ENCODE measurements at regions not wholly inside any gene's neighbourhood (a gene's known extent, or its start where the extent isn't known, plus 50 kb on each side); places are given as distances from the start of the nearest gene placed in this dataset.

DNA sequence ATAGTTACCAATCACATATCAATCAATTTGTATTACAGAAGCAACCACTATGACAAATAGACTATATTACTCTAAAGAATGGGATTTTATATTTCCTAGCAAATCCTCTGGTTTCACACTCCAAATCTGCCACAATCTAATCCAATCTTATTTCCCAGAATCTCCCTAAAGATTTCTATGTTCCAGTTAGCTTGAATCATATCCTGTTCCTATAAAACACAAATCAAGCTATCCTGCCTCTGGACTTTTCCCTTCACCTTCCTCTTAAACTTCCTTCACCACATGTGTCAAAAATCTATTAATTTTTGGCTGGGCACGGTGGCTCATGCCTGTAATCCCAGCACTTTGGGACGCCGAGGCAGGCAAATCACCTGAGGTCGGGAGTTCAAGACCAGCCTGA, 50.0 kb downstream of the PIK3C2A start:
- no peak for DNase-seq (ENCODE audit: low read depth in 2 of 2)
- Histone ChIP-seq H3K4me3 (replicated peaks in 1 of 4; ENCODE audit: control extremely low read depth in 1 of 4, insufficient read depth in 1 of 4, low read depth in 3 of 4, low read length in 4 of 4) (no peak overlapping the region), H3K4me2 (ENCODE audit: extremely low read depth, insufficient read depth, low read length) (no peak overlapping the region), H3K4me1 (ENCODE audit: control insufficient read depth, extremely low read depth, insufficient read depth, low read length) (no peaks in the 10 kb centered on the region), H2AFZ (ENCODE audit: low read length) (no peak overlapping the region), H3K27ac (ENCODE audit: insufficient read depth, low read length) (no peak overlapping the region), H3K27me3 (ENCODE audit: control insufficient read depth, insufficient read depth, low read length) (no peaks in the 10 kb centered on the region), H3K79me2 (ENCODE audit: control insufficient read depth, insufficient read depth, low read length) (no peaks in the 10 kb centered on the region), H4K20me1 (ENCODE audit: control insufficient read depth, extremely low read depth, insufficient read depth, low read length) (peaks cover 2% of the 10 kb centered on the region), H3K9ac (ENCODE audit: insufficient read depth, low read length) (no peak overlapping the region), H3K9me3 (ENCODE audit: control insufficient read depth, insufficient read depth, low read depth, low read length) (no peaks in the 10 kb centered on the region), H3K36me3 (ENCODE audit: control insufficient read depth, insufficient read depth, low read length) (no peaks in the 10 kb centered on the region)
- TF ChIP-seq EZH2 (IDR thresholded peaks at IDR 0.05; ENCODE audit: low read length, missing control alignments), result no peak
- TF ChIP-seq, protein P1, sequence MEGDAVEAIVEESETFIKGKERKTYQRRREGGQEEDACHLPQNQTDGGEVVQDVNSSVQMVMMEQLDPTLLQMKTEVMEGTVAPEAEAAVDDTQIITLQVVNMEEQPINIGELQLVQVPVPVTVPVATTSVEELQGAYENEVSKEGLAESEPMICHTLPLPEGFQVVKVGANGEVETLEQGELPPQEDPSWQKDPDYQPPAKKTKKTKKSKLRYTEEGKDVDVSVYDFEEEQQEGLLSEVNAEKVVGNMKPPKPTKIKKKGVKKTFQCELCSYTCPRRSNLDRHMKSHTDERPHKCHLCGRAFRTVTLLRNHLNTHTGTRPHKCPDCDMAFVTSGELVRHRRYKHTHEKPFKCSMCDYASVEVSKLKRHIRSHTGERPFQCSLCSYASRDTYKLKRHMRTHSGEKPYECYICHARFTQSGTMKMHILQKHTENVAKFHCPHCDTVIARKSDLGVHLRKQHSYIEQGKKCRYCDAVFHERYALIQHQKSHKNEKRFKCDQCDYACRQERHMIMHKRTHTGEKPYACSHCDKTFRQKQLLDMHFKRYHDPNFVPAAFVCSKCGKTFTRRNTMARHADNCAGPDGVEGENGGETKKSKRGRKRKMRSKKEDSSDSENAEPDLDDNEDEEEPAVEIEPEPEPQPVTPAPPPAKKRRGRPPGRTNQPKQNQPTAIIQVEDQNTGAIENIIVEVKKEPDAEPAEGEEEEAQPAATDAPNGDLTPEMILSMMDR (conservative IDR thresholded peaks at IDR 0.05 in 1 of 2, IDR thresholded peaks at IDR 0.05 in 1 of 2; ENCODE audit: low read depth in 1 of 2, low read length in 2 of 2), result no peak

GRCh38 chr11:17156283-17156682, 51.5 kb downstream of the PIK3C2A start:
- no peaks in the 10 kb centered on the region for H3K79me2 ChIP-seq (ENCODE audit: control insufficient read depth, insufficient read depth, low read length)

GRCh38 chr11:17154409-17155159, 53.2 kb downstream of the PIK3C2A start:
- no peak overlapping the region for H3K4me2 ChIP-seq (ENCODE audit: extremely low read depth, insufficient read depth, low read length)
- no peak overlapping the region for H2AFZ ChIP-seq (ENCODE audit: low read length)
- H3K9ac ChIP-seq (ENCODE audit: insufficient read depth, low read length), result no peak overlapping the region
- no peaks in the 10 kb centered on the region for H3K36me3 ChIP-seq (ENCODE audit: control insufficient read depth, insufficient read depth, low read length)
- H4K20me1 ChIP-seq (ENCODE audit: control insufficient read depth, extremely low read depth, insufficient read depth, low read length), result no peaks in the 10 kb centered on the region
- H3K4me1 ChIP-seq (ENCODE audit: control insufficient read depth, extremely low read depth, insufficient read depth, low read length), result no peaks in the 10 kb centered on the region
- H3K4me3 ChIP-seq (replicated peaks in 1 of 4; ENCODE audit: control extremely low read depth in 1 of 4, insufficient read depth in 1 of 4, low read depth in 3 of 4, low read length in 4 of 4), result no peak overlapping the region
- TF ChIP-seq EZH2 (IDR thresholded peaks at IDR 0.05; ENCODE audit: low read length, missing control alignments), result no peak
- TF ChIP-seq, protein P1 (conservative IDR thresholded peaks at IDR 0.05 in 1 of 2, IDR thresholded peaks at IDR 0.05 in 1 of 2; ENCODE audit: low read depth in 1 of 2, low read length in 2 of 2), result no peak
- H3K27me3 ChIP-seq (ENCODE audit: control insufficient read depth, insufficient read depth, low read length), result no peaks in the 10 kb centered on the region
- DNase-seq (ENCODE audit: low read depth in 2 of 2), result no peak
- H3K9me3 ChIP-seq (ENCODE audit: control insufficient read depth, insufficient read depth, low read depth, low read length), result no peaks in the 10 kb centered on the region
- no peak overlapping the region for H3K27ac ChIP-seq (ENCODE audit: insufficient read depth, low read length)
- H3K79me2 ChIP-seq (ENCODE audit: control insufficient read depth, insufficient read depth, low read length), result no peaks in the 10 kb centered on the region

More at GRCh38 chr11:17156283-17156682, 51.5 kb downstream of the PIK3C2A start:
- Histone ChIP-seq H4K20me1 (ENCODE audit: control insufficient read depth, extremely low read depth, insufficient read depth, low read length) (peaks cover 2% of the 10 kb centered on the region), H3K4me1 (ENCODE audit: control insufficient read depth, extremely low read depth, insufficient read depth, low read length) (no peaks in the 10 kb centered on the region), H3K9ac (ENCODE audit: insufficient read depth, low read length) (no peak overlapping the region), H3K4me3 (replicated peaks in 1 of 4; ENCODE audit: control extremely low read depth in 1 of 4, insufficient read depth in 1 of 4, low read depth in 3 of 4, low read length in 4 of 4) (no peak overlapping the region), H3K36me3 (ENCODE audit: control insufficient read depth, insufficient read depth, low read length) (no peaks in the 10 kb centered on the region), H3K27me3 (ENCODE audit: control insufficient read depth, insufficient read depth, low read length) (no peaks in the 10 kb centered on the region), H3K27ac (ENCODE audit: insufficient read depth, low read length) (no peak overlapping the region), H3K9me3 (ENCODE audit: control insufficient read depth, insufficient read depth, low read depth, low read length) (no peaks in the 10 kb centered on the region), H3K4me2 (ENCODE audit: extremely low read depth, insufficient read depth, low read length) (no peak overlapping the region), H2AFZ (ENCODE audit: low read length) (no peak overlapping the region)
- TF ChIP-seq EZH2 (IDR thresholded peaks at IDR 0.05; ENCODE audit: low read length, missing control alignments), result no peak
- TF ChIP-seq, protein P1 (conservative IDR thresholded peaks at IDR 0.05 in 1 of 2, IDR thresholded peaks at IDR 0.05 in 1 of 2; ENCODE audit: low read depth in 1 of 2, low read length in 2 of 2), result no peak
- DNase-seq (ENCODE audit: low read depth in 2 of 2), result no peak

Data from fibroblast of lung (primary cell).